Choroid plexus epithelial cell (primary cell): ENCODE measurements at regions not wholly inside any gene's neighbourhood (a gene's known extent, or its start where the extent isn't known, plus 50 kb on each side); places are given as distances from the start of the nearest gene placed in this dataset.
"Not testable (repeated sequence)": the region's sequence is repeated elsewhere in the genome, so short reads cannot be mapped to it uniquely, and the experiment has no call there.

ENCODE experiments used
- DNase-seq: peaks from one replicate; pipeline ENCODE4 v3.0.0-alpha.2; 2010; ENCODE audit warnings: low read depth
- H3K4me3 ChIP-seq: 2 replicates; pipeline ENCODE4 v1.5.1; 2011; ENCODE audit warnings: low read depth, mild to moderate bottlenecking, control low read depth, low read length, moderate library complexity
- TF ChIP-seq, protein P1 (sequence below): conservative IDR thresholded peaks from 2 replicates; pipeline ENCODE4 v1.5.1; 2011; ENCODE audit warnings: low read depth, mild to moderate bottlenecking, control low read depth, inconsistent platforms, low read length, moderate library complexity

DNA sequence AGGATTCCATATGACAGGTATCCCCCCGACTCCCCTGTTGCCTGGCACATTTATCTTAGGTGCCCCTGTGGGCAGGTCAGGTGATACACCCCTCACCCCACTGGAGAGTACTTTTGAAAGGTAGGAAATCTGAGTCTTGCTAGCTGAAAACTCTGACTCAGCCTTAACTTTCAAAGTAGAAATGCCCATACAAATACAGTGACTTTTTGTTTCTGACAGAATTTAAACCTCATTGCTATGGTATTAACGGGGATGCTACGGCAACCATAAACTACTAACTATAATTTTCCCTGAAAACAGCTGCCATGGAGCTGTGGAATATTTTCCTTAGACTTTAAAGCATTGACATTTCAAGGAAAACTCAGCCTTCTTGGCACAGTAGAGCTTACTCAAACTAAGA lies 536.0 kb downstream of the RFPL4B start:
- TF ChIP-seq, protein P1, sequence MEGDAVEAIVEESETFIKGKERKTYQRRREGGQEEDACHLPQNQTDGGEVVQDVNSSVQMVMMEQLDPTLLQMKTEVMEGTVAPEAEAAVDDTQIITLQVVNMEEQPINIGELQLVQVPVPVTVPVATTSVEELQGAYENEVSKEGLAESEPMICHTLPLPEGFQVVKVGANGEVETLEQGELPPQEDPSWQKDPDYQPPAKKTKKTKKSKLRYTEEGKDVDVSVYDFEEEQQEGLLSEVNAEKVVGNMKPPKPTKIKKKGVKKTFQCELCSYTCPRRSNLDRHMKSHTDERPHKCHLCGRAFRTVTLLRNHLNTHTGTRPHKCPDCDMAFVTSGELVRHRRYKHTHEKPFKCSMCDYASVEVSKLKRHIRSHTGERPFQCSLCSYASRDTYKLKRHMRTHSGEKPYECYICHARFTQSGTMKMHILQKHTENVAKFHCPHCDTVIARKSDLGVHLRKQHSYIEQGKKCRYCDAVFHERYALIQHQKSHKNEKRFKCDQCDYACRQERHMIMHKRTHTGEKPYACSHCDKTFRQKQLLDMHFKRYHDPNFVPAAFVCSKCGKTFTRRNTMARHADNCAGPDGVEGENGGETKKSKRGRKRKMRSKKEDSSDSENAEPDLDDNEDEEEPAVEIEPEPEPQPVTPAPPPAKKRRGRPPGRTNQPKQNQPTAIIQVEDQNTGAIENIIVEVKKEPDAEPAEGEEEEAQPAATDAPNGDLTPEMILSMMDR = no peak
- DNase-seq = no peak
- no peak overlapping the region for H3K4me3 ChIP-seq

DNA sequence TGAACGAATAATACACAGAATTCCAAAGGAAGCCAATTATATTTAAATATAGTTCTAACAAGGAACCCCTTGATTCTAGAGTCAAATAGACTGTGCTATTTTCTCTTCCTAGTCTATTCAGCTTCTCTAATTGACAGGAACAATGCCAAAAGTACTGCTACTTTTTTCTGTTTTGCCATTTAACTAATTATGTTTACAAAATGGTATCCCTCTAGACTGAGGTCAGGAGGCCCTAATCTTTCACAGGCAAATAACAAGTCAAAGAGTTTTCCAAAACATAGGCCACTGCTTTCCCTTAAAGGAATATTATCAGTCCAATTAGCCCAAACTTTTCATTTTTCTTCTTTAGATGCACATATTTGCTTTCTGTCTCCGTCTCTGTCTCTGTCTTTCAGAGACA lies 539.3 kb downstream of the RFPL4B start:
- TF ChIP-seq, protein P1 = no peak
- H3K4me3 ChIP-seq = no peak overlapping the region
- DNase-seq = no peak

DNA sequence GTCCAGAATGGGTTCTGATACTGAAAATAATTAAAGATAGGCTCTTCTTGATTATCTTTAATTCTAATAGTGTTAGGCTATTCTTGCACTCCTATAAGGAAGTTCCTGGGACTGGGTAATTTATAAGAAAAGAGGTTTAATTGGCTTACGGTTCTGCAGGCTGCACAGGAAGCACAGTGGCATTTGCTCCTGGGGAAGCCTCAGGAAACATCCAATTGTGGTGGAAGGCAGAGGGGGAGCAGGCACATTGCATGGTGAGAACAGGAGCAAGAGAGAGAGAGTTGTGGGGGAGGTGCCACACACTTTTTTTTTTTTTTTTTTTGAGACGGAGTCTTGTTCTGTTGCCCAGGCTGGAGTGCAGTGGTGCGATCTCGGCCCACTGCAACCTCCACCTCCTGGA lies 540.3 kb downstream of the RFPL4B start:
- H3K4me3 ChIP-seq, DNase-seq: not testable (repeated sequence)

DNA sequence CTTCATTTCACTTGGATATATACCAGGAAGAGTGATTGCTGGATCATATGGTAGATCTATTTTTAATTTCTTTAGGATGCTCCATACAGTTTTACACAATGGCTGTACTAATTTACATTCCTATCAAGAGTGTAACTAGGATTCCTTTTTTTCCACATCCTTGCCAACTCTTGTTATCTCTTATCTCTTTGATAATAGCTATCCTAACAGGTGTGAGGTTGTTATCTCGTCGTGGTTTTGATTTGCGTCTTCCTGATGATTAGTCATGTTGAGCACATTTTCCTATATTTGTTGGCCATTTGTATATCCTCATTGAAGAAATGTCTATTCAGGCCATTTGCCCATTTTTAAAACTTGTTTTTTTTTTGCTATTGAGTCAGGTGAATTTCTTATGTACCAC lies 552.4 kb downstream of the RFPL4B start:
- H3K4me3 ChIP-seq = no peak overlapping the region
- TF ChIP-seq, protein P1 = no peak
- DNase-seq = no peak

DNA sequence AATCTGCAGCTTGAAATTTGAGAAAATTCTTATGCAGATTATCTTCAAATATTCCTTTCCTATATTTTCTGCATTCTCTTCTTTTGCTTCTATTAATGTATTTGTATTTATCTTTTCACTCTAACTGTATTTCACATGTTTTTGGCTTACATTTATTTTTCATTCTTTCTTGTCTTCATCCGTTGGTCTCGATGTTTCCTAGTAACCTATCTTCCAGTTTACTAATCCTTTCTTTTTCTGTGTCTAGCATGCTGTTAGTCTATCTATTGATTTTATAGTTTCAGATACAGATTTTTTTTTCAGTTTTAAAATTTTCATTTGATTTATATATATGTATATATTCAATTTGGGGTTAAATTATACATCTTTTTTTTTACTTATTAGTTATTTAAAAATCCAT lies 556.2 kb downstream of the RFPL4B start:
- H3K4me3 ChIP-seq = no peak overlapping the region
- no peak for DNase-seq
- TF ChIP-seq, protein P1 = no peak

DNA sequence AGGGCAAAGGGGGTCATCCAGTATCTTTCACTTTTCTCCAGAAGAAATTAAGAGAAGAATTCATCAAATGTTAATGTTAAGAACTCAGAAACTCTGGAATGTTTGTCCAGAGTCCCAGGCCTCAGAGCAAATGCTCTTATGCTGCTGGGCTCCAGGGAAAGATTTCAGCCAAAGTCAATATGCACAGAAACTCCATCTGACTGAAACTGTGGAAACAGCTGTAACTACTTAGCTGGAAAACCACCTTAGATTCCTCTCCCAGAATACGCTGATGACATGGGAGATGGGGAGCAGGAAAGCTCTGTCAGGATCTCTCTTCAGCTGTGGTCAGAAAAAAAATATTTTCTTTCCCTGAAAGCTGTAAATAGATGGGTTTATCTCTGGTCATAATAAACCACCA lies 559.6 kb downstream of the RFPL4B start:
- no peak overlapping the region for H3K4me3 ChIP-seq
- DNase-seq = peak; percentile 94
- TF ChIP-seq, protein P1 = no peak

DNA sequence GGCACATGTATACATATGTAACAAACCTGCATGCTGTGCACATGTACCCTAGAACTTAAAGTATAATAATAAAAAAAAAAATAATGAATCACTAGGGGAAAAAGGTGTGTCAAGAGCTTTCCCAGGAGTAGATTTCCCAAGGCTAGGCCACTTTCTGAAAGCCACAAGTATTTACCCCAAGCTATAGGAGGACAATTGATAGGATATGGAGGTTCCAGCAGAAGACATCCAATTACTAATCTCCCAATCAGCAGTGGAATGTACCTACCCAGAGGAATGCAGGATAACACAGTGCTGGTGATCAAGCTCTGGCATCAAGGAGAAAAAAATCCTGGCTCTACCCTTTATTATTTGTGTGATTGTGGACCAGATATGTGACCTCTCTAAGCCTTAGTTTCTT lies 562.7 kb downstream of the RFPL4B start:
- H3K4me3 ChIP-seq = no peak overlapping the region
- TF ChIP-seq, protein P1 = no peak
- no peak for DNase-seq

DNA sequence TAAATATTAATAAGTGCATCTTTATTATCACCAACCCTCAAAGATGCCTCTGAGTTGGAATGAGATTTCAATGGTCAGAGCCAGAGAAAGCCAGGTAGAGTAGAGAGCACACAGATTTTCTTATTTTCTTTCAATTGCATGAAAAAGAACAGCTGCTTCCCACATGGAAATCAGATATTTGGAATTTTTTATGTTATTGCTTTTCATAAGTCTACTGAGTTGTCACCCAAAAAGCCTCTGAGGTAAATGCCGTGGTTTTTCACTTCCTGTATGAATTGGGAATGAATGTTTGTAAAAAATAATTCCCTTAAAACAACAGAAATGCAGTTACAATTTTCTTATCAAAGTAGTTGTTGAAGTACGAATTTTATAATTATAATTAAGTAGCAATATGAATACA lies 563.1 kb downstream of the RFPL4B start:
- TF ChIP-seq, protein P1 = no peak
- no peak overlapping the region for H3K4me3 ChIP-seq

More for the DNA sequence above, 563.1 kb downstream of the RFPL4B start:
- DNase-seq = peak; percentile 42
